ENCODE measurements at regions not wholly inside any gene's neighbourhood (a gene's known extent, or its start where the extent isn't known, plus 50 kb on each side); places are given as distances from the start of the nearest gene placed in this dataset.

- Histone ChIP-seq H3K27me3 (no peaks in the 10 kb centered on the region), H3K4me1 (ENCODE audit: insufficient read depth) (no peaks in the 10 kb centered on the region), H3K4me3 (no peak overlapping the region), H3K36me3 (no peaks in the 10 kb centered on the region), H3K27ac (no peak overlapping the region), H3K9me3 (no peaks in the 10 kb centered on the region)
- no peak for DNase-seq
- WGBS, 3 donors = 66 to 81% (median 67%) methylated on average over 3 of the region's 3 CpGs
- intact Hi-C loops (cut with DNase I) = no loop called here
- TF ChIP-seq CTCF (IDR thresholded peaks at IDR 0.05) = no peak
- TF ChIP-seq POLR2A (IDR thresholded peaks at IDR 0.05) = no peak
- TF ChIP-seq EP300 (IDR thresholded peaks at IDR 0.05) = no peak
Observed at GRCh38 chr22:34294986-34295385, 374.7 kb upstream of the LARGE1 start.

DNA sequence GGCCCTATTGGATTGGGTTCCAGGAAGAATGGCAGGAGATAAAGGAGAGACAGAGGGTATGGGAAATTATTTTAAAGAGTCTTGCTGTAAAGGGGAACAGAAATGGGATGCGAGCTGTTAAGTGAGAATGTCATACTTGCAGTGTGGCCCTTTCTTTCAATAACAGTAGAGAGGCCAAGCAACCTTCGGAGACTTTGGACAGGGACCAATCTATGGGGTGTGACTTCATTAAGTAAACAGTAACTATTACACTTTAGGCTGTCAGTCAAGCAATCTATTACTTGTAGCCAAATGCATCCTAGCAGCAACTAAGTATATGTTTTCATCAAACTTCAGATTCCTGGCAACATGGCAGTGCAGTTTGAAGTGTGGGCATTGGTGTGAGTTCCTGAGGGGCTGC lies 376.2 kb upstream of the LARGE1 start:
- Histone ChIP-seq H3K36me3 (no peaks in the 10 kb centered on the region), H3K27me3 (no peaks in the 10 kb centered on the region), H3K4me1 (ENCODE audit: insufficient read depth) (no peaks in the 10 kb centered on the region), H3K9me3 (no peaks in the 10 kb centered on the region), H3K27ac (no peak overlapping the region), H3K4me3 (no peak overlapping the region)
- TF ChIP-seq EP300 (IDR thresholded peaks at IDR 0.05) (no peak), CTCF (IDR thresholded peaks at IDR 0.05) (no peak), POLR2A (IDR thresholded peaks at IDR 0.05) (no peak)
- no peak for DNase-seq
- intact Hi-C loops (cut with DNase I) = no loop called here
- WGBS, 3 donors = 76 to 87% (median 79%) methylated on average over 2 of the region's 2 CpGs

GRCh38 chr22:34297536-34298120 lies 377.4 kb upstream of the LARGE1 start:
- H3K4me3 ChIP-seq = no peak overlapping the region
- no peak for TF ChIP-seq POLR2A (IDR thresholded peaks at IDR 0.05)
- TF ChIP-seq EP300 (IDR thresholded peaks at IDR 0.05) = no peak
- TF ChIP-seq CTCF (IDR thresholded peaks at IDR 0.05) = no peak
- no peaks in the 10 kb centered on the region for H3K36me3 ChIP-seq
- intact Hi-C loops (cut with DNase I) = no loop called here
- WGBS, 3 donors = 89 to 96% (median 95%) methylated on average over 1 of the region's 1 CpG
- H3K27ac ChIP-seq = no peak overlapping the region
- H3K27me3 ChIP-seq = no peaks in the 10 kb centered on the region
- DNase-seq = no peak
- H3K4me1 ChIP-seq (ENCODE audit: insufficient read depth) = no peaks in the 10 kb centered on the region
- H3K9me3 ChIP-seq = no peaks in the 10 kb centered on the region

DNA sequence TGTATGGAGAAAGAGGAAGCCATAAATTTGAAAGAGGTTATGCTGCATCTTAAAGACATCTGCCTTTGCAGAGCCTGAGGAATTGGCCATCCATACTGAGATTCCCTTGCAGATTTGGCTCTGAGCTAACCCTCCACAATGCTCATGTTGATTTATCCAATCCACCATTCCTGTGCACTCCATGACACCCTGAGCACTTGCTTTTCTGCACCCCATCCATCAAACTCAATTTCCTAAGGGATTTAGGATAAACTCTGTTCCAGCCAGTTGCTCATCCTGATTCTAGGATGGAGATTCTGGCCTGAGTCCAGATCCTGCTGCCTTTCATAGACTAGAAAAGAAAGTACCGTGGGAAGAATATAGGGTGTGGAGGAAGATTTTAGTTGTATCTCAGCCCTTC lies 379.2 kb upstream of the LARGE1 start:
- intact Hi-C loops (cut with DNase I) = no loop called here
- no peaks in the 10 kb centered on the region for H3K9me3 ChIP-seq
- H3K27me3 ChIP-seq = no peaks in the 10 kb centered on the region
- no peaks in the 10 kb centered on the region for H3K36me3 ChIP-seq
- WGBS, 3 donors = 70 to 77% (median 72%) methylated on average over 1 of the region's 1 CpG
- no peaks in the 10 kb centered on the region for H3K4me1 ChIP-seq (ENCODE audit: insufficient read depth)
- H3K4me3 ChIP-seq = no peak overlapping the region
- no peak overlapping the region for H3K27ac ChIP-seq
- TF ChIP-seq POLR2A (IDR thresholded peaks at IDR 0.05) = no peak
- no peak for TF ChIP-seq CTCF (IDR thresholded peaks at IDR 0.05)
- TF ChIP-seq EP300 (IDR thresholded peaks at IDR 0.05) = no peak
- no peak for DNase-seq

All from ovary (tissue), 7 donors.